Vagina (tissue), 2 donors: ENCODE measurements at regions not wholly inside any gene's neighbourhood (a gene's known extent, or its start where the extent isn't known, plus 50 kb on each side); places are given as distances from the start of the nearest gene placed in this dataset.

Experiments used
- POLR2A ChIP-seq, 2 donors: fragments of 450-650 bp; IDR thresholded peaks; one replicate each; pipeline ENCODE4 v1.6.1; 2017; ENCODE audit warnings: antibody characterized with exemption in 2 of 2, mild to moderate bottlenecking in 2 of 2, moderate library complexity in 2 of 2
- TF ChIP-seq, protein P1 (sequence below), 3 experiments: fragments of 450-650 bp in 2 of 3; fragments of 200-600 bp in 1 of 3; sonication (generic) in 1 of 3; IDR thresholded peaks; one replicate each; pipeline ENCODE4 v1.5.1; 2017 to 2019; ENCODE audit warnings: antibody characterized with exemption in 3 of 3, mild to moderate bottlenecking in 2 of 3, moderate library complexity in 2 of 3

GRCh38 chr5:142506046-142506445 lies 179.8 kb downstream of the FGF1 start:
- TF ChIP-seq, protein P1, sequence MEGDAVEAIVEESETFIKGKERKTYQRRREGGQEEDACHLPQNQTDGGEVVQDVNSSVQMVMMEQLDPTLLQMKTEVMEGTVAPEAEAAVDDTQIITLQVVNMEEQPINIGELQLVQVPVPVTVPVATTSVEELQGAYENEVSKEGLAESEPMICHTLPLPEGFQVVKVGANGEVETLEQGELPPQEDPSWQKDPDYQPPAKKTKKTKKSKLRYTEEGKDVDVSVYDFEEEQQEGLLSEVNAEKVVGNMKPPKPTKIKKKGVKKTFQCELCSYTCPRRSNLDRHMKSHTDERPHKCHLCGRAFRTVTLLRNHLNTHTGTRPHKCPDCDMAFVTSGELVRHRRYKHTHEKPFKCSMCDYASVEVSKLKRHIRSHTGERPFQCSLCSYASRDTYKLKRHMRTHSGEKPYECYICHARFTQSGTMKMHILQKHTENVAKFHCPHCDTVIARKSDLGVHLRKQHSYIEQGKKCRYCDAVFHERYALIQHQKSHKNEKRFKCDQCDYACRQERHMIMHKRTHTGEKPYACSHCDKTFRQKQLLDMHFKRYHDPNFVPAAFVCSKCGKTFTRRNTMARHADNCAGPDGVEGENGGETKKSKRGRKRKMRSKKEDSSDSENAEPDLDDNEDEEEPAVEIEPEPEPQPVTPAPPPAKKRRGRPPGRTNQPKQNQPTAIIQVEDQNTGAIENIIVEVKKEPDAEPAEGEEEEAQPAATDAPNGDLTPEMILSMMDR (IDR thresholded peaks at IDR 0.05): no peak
- no peak for TF ChIP-seq POLR2A (IDR thresholded peaks at IDR 0.05)
